HG03520 (cell line): ENCODE measurements at regions not wholly inside any gene's neighbourhood (a gene's known extent, or its start where the extent isn't known, plus 50 kb on each side); places are given as distances from the start of the nearest gene placed in this dataset.

Experiments
- ATAC-seq: cut with Tn5 transposase; IDR thresholded peaks from one replicate; pipeline ENCODE4 v1.9.1; 2021; ENCODE audit warnings: mild to moderate bottlenecking, moderate library complexity; ENCODE audit not compliant: unreplicated experiment

DNA sequence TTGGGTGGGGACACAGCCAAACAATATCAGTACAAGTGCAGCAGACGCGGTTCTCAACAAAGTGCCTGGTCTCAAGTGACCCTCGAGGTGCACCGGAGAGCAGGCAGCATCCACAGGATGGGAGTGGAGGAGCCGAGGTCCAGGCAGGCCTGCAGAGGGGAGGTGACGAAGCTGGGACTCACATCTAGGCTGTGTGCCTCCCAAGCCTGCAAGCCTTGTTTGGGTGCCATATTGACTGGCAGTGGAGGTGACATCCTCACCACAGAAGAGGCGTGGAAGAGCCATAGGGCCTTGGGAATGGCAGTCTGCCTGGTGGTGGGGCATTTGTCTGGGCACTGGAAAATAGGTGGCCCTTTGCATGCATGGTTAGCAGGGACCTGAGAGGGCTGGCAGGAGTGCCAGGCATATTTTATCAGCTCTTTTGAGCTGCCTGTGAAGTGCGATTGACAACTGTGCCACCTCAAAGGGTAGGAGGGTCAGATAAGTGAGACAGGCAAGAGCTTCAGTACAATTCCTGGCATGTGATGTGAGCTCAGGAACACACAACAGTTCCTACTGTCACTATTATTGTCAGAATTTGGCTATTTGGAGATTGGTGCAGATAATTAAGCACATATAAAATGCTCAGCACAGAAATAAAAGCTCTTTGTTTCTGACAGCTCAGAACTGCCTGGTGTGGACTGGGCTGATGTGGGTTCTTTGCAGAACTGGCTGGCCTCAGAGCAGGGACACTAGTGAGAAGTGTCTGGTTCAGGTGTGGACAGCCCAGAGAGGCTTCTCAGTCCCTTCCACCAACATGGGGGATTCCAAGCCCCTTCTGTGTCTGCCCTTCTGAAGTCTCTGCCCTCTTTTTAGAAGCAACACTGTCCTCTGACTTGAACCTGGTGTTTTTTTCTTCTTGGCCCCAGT lies 347.6 kb upstream of the AJAP1 start:
- no peak for ATAC-seq

DNA sequence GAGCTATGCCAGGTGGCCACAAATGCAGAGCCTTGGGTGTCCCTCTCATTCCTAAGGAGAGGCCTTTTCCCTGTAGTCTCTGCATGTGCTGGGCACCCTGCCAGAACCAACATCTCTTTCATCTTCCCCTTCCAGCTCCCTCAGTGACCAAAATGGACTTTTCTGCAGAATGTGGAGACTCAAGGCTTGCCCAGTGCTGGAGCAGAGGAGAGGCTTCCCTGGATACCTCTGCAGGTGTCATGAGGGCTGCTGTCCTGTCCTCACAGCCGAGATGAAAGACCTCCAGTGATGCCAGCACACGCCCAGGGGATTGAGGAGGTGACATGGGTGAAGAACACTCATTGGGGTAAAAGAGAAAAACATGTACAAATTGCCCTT lies 347.0 kb upstream of the AJAP1 start:
- no peak for ATAC-seq

DNA sequence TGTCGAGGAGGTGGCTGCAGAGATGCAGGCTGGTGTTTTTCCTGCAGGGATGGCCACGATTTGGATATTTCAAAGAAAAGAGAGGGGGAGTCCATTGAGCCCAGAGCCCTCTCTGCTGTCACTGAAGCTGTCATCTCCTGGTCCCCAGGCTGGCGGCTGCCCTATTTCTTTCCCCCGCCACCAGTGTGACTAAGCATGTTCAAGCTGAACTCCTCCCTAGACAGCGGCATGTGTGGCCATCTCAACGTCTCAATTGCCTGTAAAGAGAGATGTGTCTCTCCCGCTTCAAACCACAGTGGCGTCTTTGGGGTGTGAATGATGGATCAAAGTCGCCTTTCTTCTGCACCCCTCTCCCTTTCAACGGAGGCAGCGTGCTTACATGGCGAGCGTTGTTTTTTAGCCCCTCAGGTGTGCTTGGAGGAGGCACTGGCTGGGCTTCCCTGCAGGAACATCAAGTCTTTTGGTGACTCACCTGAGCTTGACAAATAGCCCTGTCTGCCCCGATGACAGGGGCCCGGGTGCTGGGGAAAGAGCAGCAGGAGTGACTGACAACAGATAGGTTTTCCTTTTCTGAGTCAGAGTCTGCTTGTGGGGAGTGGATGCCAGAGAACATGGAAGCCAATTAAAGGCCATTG lies 346.4 kb upstream of the AJAP1 start:
- ATAC-seq = no peak

DNA sequence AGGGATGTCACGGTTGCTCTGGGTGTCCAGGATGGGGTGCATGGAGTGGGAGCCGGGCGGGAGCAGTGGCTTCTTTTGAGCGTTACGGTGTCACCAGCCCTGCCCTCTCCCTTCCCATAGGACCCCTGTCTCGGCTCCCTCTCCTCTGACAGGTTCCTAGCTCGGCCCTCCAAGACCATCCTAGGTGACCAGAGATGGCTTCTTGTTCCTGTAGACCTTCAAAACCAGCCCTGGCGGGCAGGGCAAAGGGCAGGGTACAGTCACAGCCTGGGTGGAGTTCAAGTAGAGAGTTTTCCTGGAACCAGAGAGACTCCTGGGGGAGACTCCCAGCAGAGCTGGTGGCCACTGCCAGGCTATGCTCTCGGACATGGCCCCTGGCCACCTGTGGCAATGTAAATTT lies 345.6 kb upstream of the AJAP1 start:
- ATAC-seq = no peak

DNA sequence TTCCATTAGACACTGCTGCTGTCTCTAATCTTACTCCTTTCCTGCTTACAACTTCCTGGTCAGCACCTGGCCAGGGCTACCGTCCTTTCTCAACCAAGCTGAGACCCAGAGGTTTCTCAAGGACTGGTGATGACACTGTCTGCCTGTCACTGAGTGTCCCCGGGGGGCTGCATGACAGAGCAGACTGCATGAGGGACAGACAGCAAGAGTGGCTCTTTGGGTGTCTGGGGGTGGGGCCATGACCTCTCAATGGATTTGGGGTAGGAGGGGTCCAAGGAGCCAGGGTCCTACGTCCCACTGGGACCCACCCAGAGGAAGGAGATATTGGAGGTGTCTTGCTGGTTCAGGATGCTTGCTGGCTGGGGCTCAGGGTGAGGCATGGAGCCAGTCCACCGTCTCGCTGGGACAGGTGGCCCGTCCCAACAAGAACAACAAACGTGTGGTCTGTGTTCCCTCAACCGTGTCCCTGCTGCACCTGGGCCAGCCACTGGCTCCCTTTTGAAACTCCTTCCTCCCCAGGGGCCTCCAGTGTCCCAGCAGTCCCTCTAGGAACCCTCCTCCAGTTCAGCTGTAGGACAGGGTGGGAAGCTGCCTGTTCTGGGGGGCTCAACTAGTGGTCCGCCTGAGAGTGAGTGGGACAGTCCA lies 344.6 kb upstream of the AJAP1 start:
- ATAC-seq = no peak

DNA sequence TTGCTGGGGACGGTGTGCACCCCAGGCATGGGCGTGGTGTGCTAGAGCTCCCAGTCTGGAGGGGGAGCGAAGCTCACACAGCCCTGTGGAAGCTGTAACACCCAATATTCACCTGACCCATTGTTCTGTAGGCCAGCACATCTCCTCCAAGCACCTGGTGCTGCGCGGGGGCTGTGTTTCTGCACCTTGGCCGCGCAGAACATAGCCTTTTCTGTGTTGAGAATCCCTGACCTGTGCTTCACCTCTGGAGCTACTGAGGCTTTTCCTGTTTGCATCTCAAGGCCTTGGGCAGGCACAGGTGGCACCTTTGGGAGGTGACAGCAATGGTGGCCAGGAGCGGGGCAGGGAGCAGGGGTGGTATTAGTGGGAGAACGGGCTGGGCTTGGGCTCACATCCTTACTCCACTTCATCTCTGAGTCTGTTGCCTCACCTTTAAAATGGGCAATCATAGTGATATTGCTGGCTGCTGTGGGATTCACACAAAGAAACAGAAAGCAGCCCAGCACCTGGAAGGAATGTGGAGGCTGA lies 343.9 kb upstream of the AJAP1 start:
- no peak for ATAC-seq

DNA sequence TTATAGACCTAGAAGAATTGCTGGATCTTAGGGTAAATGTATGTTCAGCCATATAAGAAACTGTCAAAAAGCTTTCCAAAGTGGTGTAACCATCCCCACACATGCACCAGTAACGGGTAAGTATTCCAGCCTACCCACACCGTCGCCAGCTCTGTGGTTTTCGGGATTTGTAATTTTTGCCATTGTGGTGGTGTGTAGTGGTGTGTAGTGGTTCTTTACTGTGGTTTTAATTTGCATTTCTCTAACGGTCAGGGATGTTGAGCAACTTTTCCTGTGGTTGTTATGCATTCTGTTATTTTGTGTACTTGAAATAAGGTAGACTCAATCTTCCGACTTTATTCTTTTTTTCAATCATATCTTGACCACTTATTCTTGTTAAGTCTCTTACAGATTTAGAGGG lies 342.4 kb upstream of the AJAP1 start:
- ATAC-seq = no peak

DNA sequence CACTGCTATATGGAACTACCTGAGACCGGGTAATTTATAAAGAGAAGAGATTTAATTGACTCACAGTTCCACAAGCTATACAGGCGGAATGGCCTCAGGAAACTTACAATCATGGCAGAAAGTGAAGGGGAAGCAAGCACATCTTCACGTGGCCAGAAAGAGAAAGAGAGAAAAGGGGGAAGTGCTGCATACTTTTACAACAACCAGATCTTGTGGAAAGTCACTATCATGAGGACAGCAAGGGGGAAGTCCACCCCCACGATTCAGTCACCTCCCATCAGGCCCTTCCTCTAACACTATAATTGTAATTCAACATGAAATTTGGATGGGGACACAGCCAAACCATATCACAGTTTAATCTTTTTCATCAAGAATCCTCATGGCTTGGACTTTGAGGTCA lies 339.2 kb upstream of the AJAP1 start:
- no peak for ATAC-seq

DNA sequence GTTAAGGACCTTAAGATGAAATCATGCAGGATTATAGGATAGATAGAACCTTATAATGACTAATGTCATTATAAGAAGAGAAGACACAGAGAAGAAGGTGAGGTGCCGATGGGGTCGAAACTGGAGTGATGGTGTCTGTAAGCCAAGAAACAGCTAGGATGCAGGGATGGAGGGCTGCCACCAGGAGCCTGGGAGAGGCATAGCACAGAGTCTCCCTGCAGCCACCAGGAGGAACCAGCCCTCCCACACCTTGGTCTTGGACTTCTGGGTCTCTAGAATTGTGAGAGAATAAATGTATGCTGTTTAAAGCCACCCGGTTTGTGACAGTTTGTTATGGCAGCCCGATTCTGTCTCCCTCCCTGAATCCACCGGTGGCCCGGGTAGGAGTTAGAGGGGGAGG lies 337.2 kb upstream of the AJAP1 start:
- no peak for ATAC-seq

DNA sequence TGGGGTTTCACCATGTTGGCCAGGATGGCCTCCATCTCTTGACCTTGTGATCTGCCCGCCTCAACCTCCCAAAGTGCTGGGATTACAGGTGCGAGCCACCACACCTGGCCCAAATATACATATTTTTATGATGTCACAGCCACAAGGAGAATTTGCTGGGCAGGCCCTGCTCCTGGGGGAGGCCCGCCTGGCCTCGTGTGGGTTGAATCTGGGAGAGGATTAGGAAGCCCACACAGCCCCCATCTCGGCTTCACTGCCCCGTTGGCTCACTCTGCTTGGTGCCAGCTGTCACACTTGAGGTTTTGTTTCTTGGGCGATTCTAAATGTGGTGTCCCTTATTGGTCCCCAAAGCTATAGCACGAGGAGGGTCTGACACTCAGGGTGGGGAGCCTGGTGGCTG lies 335.7 kb upstream of the AJAP1 start:
- no peak for ATAC-seq

DNA sequence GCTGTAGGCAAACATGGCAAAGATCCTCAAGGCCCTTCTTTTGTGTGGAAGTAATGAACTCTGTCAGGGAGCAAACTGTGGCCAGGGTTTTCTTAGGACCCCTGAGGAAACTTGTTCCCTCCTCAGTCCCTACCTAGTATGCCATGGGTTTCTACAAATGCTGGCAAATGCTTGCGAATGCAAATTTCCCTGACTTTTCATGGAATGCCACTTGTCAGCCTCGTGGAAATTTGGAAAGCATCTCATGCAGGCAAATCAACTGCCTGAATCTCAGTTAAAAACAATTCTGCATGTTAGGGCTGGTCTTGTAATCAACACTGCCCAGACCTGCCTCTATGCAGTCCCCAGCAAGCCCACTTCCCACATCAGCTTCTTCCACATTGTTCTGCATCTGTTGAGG lies 334.9 kb upstream of the AJAP1 start:
- ATAC-seq = no peak

DNA sequence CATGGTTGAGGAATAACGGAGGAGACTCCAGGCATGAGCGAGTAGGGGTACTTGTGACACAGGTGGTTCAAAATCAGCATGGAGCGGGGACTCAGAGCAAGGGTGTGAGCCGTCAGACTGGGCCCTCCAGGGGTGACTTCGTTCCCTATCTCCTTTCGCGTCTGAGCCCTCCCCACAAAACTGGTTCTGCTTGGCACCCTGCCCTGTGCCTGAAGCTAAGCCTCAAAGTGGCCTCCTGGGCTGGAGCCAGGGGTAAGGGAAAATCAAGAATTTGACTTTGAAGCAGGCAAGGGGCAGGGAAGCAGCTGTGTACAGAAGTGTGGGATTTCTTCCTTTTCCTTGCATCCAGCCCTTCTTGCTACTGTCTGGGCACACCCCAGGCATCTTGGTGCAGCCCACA lies 331.5 kb upstream of the AJAP1 start:
- ATAC-seq = no peak

DNA sequence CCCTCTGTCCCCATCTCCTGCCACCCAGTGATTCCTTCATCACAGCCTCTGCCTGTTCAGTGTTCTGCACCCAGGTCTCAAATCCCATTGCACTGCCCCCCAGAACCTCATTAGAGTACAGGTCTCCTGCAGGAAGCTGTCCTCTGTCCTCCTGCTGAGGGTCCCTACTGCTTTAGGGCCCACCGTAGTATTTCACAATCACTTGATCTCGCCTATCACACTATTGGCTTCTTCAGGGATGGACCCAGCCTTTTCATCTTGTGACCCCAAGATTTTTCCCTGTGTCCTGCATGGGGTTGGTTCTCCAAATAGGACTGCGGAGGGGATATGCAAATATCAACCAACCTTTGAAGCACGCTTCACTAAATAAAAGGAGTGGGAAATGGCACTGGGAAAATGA lies 331.1 kb upstream of the AJAP1 start:
- no peak for ATAC-seq

DNA sequence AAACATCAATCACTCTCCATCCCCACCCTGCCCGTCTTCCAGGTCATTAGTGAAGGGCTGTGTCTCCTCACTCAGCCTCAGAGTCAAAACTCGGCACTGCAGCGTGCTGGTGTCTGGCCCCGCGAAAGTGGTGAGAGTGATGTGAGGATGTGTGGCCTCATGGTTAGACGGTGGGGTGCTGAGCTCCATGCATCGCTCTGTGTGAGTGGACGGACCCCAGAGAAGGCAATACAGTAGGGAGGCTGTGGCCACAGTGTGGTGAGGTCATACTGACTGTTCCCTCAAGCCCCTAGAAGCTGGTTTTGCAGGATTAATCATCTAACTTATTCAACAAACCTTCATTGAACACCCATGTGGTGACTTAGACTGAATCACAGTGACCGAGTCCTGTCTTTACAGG lies 329.9 kb upstream of the AJAP1 start:
- ATAC-seq = no peak

DNA sequence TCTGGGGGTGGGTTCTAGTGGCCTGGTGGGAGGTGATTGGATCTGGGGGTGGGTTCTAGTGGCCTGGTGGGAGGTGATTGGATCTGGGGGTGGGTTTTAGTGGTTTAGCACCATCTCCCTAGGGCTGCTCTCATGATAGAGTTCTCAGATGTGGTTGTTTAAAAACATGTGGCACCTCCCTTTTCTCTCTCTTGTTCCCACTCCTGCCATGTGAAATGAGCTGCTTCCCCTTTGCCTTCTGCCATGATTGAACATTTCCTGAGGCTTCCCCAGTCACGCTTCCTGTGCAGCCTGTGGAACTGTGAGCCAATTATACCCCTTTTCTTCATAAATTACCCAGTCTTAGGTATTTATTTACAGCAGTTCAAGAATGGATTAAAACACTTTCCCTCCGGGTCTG lies 327.3 kb upstream of the AJAP1 start:
- ATAC-seq = no peak

DNA sequence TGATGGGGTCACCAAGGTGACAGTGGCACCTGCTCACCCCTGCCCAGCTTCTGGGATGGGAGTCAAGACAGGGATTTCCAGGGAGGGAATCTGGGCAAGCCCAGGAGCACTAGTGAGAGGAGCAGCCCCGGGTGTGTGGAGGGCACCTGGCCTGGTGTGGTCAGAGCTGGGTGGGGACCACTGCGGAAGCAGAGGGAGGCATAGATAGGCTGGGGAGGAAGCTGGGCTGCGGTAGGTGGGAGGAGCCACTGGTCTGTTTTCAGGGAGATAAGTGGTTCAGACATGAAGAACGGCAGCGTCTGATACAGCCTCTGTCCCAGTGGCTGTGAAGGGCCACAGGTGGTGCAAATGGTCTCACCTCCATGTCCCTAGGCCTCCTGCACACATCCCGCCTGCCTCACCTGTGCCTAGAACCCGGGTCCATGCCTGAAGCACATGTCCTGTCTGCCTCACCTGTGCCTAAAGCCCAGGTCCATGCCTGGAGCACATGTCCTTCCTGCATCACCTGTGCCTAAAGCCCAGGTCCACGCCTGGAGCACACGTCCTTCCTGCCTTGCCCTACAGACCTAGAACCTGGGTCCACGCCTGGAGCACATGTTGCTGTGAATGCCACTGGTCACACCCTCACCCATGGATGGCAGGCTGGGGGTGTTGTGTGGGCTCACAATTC lies 325.9 kb upstream of the AJAP1 start:
- ATAC-seq = no peak

DNA sequence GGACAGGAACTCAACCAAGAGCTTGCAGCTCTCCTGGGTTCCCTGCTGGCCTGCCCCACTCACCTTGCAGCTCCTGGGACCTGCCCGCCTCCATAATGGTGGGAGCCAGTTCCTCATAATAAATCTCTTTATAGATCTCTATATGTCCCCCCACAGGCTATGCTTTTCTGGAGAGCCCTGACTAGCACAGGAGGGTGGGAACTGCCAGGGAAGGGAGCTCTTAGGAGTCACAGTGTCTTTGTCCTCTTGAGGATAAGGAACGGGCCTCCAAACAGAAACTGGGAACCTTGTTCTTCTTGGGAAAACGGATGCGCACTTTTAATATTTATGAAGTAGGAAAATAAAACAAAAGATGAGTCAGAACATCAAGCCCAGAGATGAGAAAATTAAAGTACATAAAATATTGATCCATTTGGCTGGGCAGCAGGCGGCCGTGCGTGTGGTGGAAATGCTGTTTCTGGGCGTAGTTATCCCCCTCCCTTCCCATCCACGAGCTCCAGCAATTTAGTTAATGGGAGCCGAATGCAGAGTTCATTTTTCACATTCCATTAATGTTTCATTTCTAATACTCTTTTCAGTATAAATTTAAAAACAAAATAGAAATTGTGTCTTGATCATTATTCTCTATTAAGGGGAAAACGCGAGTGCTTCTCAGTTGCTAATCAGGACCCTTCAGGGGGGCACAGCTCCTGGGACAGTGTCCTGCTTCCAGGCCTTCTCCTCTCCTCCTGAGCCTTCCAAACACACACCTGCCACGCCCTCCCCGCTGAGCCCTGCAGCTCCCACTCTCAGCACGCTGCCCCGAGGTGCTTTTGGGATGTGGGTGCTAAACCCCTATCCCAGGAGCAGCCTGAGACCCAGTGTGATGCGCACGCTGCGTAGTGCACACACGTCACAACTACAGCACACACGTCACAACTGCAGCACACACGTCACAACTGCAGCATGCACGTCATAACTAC lies 323.3 kb upstream of the AJAP1 start:
- no peak for ATAC-seq

DNA sequence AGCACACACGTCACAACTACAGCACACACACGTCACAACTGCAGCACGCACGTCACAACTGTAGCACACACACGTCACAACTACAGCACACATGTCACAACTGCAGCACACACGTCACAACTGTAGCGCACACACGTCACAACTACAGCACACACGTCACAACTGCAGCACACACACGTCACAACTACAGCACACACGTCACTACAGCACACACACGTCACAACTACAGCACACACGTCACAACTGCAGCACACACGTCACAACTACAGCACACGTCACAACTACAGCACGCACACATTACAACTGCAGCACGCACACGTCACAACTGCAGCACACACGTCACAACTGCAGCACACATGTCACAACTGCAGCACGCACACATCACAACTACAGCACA lies 322.6 kb upstream of the AJAP1 start:
- no peak for ATAC-seq

DNA sequence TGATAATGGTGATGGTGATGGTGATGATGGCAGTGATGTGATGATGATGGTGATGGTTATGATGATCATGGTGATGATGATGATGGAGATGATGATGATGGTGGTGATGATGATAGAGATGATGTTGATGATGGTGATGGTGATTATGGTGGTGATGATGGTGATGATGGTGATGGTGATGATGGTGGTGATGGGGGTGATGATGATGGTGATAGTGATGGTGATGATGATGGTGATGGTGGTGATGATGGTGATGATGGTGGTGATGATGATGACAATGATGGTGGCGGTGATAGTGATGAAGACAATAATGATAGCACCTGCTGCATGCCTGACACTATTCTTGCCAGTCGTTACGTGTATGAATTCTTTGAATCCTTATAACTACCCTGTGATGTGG lies 317.9 kb upstream of the AJAP1 start:
- ATAC-seq = no peak

DNA sequence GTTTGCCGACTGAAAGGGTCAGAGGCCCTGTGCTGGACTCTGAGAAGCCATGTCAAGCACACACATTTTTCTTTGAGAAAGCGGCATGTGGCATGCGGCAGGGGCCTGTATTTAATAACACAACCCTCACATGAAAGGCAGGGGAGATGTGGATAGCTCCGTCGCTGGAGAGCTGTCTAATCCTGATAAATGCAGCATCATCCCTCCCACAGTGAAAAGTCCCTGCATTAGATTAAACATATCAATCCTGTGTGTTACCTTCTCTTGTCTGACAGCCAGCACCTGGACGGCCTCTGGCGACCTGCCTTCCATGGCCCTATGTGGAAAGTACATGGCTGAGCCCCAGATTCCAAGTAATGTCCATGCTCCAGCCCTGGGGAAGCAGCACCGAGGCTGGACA lies 313.0 kb upstream of the AJAP1 start:
- ATAC-seq = no peak
